ENCODE measurements at regions not wholly inside any gene's neighbourhood (a gene's known extent, or its start where the extent isn't known, plus 50 kb on each side); places are given as distances from the start of the nearest gene placed in this dataset.

DNA sequence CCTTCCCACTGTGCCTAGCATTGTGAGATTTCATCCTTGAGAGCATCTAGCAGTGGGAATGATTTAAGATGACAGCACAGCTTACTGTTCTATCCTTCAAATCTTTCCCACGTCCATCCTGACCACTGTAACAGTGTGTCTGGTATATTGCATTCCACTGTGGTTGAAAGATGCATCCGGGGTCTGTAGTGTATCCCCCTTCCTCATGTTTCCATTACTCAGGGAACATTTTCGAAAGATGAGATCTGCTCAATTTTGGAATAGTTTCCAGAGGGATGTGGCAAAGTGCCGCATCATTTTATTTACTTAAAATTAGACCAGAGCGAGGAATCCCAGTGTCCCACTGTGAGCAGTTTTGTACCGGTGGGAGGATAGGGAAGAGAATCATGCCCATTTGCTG, 407.1 kb upstream of the PAPPA start:
- TF ChIP-seq, protein P1, sequence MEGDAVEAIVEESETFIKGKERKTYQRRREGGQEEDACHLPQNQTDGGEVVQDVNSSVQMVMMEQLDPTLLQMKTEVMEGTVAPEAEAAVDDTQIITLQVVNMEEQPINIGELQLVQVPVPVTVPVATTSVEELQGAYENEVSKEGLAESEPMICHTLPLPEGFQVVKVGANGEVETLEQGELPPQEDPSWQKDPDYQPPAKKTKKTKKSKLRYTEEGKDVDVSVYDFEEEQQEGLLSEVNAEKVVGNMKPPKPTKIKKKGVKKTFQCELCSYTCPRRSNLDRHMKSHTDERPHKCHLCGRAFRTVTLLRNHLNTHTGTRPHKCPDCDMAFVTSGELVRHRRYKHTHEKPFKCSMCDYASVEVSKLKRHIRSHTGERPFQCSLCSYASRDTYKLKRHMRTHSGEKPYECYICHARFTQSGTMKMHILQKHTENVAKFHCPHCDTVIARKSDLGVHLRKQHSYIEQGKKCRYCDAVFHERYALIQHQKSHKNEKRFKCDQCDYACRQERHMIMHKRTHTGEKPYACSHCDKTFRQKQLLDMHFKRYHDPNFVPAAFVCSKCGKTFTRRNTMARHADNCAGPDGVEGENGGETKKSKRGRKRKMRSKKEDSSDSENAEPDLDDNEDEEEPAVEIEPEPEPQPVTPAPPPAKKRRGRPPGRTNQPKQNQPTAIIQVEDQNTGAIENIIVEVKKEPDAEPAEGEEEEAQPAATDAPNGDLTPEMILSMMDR (IDR thresholded peaks at IDR 0.05; ENCODE audit: insufficient read depth, low read depth, low read length) = no peak
- POLR2A ChIA-PET = no interaction called here
- CTCF ChIA-PET = interaction anchor here (1.2 kb wide), 1 partner anchor 9 kb away, joined by 3 read pairs; no protein-coding TSS in a partner anchor
- H3K27me3 ChIP-seq (ENCODE audit: control insufficient read depth, insufficient read depth, low read length) = no peaks in the 10 kb centered on the region
- H3K36me3 ChIP-seq (ENCODE audit: control insufficient read depth, insufficient read depth, low read length) = no peaks in the 10 kb centered on the region
- DNase-seq (ENCODE audit: low read depth) = no peak
- no peak overlapping the region for H3K4me3 ChIP-seq (ENCODE audit: low read depth, low read length)

DNA sequence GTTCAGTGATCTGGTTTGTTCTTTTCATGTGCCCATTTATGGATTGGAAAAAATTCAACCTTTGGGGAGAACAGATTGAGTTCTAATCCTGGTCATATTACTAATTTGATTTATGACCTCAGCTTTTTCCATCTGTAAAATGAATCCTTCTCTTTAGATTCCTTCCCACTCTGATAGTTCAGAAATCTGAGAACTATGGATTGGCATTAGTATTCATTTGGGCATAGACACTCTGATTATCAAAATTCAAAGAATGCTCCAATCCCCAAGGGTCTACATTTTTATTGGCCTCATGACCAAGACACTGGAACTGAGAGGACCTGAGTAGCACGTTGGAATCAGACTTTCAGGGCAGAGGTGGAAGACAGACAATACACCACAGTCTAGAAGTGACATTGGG, 405.9 kb upstream of the PAPPA start:
- ChIA-PET CTCF (interaction anchor here (0.6 kb wide), 1 partner anchor 11 kb away, joined by 3 read pairs; no protein-coding TSS in a partner anchor), POLR2A (no interaction called here)
- no peaks in the 10 kb centered on the region for H3K36me3 ChIP-seq (ENCODE audit: control insufficient read depth, insufficient read depth, low read length)
- H3K4me3 ChIP-seq (ENCODE audit: low read depth, low read length) = no peak overlapping the region
- TF ChIP-seq, protein P1 (IDR thresholded peaks at IDR 0.05; ENCODE audit: insufficient read depth, low read depth, low read length) = no peak
- no peak for DNase-seq (ENCODE audit: low read depth)
- no peaks in the 10 kb centered on the region for H3K27me3 ChIP-seq (ENCODE audit: control insufficient read depth, insufficient read depth, low read length)

DNA sequence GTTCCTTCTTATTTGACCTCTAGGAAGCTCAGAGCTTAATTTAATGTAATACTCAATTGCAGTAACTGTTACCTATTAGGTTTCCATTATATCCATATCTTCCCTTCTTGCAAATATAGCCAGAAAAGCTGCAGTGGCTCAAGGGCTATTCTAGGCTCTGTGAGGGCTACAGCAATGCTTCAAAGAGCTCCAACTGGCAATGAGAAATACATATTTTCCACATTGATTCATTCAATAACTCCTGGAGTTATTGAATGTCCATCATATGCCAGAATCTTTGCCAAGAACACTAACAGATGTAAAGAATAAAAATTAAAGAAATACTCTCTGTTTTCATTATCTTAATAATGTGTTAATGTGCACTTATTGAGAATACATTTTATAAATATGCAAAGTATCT, 396.9 kb upstream of the PAPPA start:
- no peak for DNase-seq (ENCODE audit: low read depth)
- POLR2A ChIA-PET = no interaction called here
- Histone ChIP-seq H3K36me3 (ENCODE audit: control insufficient read depth, insufficient read depth, low read length) (no peaks in the 10 kb centered on the region), H3K4me3 (ENCODE audit: low read depth, low read length) (no peak overlapping the region), H3K27me3 (ENCODE audit: control insufficient read depth, insufficient read depth, low read length) (no peaks in the 10 kb centered on the region)
- CTCF ChIA-PET = no interaction called here
- TF ChIP-seq, protein P1 (IDR thresholded peaks at IDR 0.05; ENCODE audit: insufficient read depth, low read depth, low read length) = no peak

DNA sequence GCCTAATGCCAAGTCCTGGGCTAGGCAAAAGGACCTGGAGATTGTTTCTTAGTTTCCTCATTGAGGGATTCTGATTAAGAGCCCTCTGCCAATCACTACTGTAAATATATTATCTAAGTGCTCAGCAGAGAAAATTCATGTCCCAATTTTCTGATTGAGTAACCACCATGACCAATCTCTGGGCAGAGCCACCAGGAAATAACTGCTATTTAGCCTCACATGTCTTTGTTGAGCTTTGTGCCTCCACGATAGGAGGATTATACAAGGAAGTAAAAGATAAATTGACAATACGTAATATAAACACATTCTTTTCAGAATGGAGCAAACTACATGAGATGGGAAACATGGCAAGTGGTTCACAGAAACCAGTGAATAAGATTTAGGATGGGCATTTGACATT, 396.1 kb upstream of the PAPPA start:
- ChIA-PET CTCF (no interaction called here), POLR2A (no interaction called here)
- H3K4me3 ChIP-seq (ENCODE audit: low read depth, low read length) = no peak overlapping the region
- TF ChIP-seq, protein P1 (IDR thresholded peaks at IDR 0.05; ENCODE audit: insufficient read depth, low read depth, low read length) = no peak
- H3K27me3 ChIP-seq (ENCODE audit: control insufficient read depth, insufficient read depth, low read length) = no peaks in the 10 kb centered on the region
- no peaks in the 10 kb centered on the region for H3K36me3 ChIP-seq (ENCODE audit: control insufficient read depth, insufficient read depth, low read length)
- DNase-seq (ENCODE audit: low read depth) = no peak

DNA sequence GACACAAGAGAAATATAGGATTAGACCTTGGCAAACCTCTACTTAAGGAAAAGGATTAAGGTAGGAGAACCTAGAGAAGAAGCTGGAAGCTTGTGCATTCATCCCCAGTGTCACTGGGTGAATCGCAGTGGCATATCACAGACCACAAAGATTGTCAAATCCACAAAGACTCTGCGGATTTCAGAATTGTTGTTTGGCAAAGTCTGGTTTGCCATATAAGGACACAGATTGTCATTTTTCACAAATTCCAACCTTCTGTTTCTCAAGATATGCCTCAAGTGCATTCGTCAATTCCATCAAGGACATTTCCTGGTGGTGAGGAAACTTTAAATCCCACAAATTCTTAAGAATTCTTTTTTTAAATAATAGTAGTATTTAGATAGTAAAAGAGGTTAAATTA, 395.1 kb upstream of the PAPPA start:
- Histone ChIP-seq H3K27me3 (ENCODE audit: control insufficient read depth, insufficient read depth, low read length) (no peaks in the 10 kb centered on the region), H3K4me3 (ENCODE audit: low read depth, low read length) (no peak overlapping the region), H3K36me3 (ENCODE audit: control insufficient read depth, insufficient read depth, low read length) (no peaks in the 10 kb centered on the region)
- ChIA-PET POLR2A (no interaction called here), CTCF (interaction anchor here (0.6 to 1.1 kb wide), 3 partner anchors 11 to 53 kb away, joined by 3 to 4 read pairs (median 3); no protein-coding TSS in a partner anchor)
- TF ChIP-seq, protein P1 (IDR thresholded peaks at IDR 0.05; ENCODE audit: insufficient read depth, low read depth, low read length) = no peak
- DNase-seq (ENCODE audit: low read depth) = no peak
